Suprapubic skin (tissue), 4 donors: ENCODE measurements at regions not wholly inside any gene's neighbourhood (a gene's known extent, or its start where the extent isn't known, plus 50 kb on each side); places are given as distances from the start of the nearest gene placed in this dataset.

Experiments
- DNase-seq, 2 donors: peaks; one replicate each; pipeline ENCODE4 v3.0.0-alpha.2; 2019; ENCODE audit warnings: low spot score in 2 of 2
- H3K27ac ChIP-seq: fragments of 200-600 bp; sonication (generic); one replicate; pipeline ENCODE4 v1.5.1; 2019
- H3K27me3 ChIP-seq: fragments of 200-600 bp; sonication (generic); one replicate; pipeline ENCODE4 v1.5.1; 2019
- H3K36me3 ChIP-seq: fragments of 200-600 bp; sonication (generic); one replicate; pipeline ENCODE4 v1.5.1; 2019
- H3K4me1 ChIP-seq: fragments of 200-600 bp; sonication (generic); one replicate; pipeline ENCODE4 v1.5.1; 2019
- H3K4me3 ChIP-seq: fragments of 200-600 bp; sonication (generic); one replicate; pipeline ENCODE4 v1.5.1; 2019; ENCODE audit warnings: mild to moderate bottlenecking
- H3K9me3 ChIP-seq: fragments of 200-600 bp; sonication (generic); one replicate; pipeline ENCODE4 v1.5.1; 2019
- CTCF ChIP-seq, 2 donors: fragments of 200-600 bp in 1 of 2; fragments of 450-650 bp in 1 of 2; sonication (generic) in 1 of 2; IDR thresholded peaks; one replicate each; pipeline ENCODE4 v1.5.1; 2016 to 2019; ENCODE audit warnings: antibody characterized with exemption in 2 of 2, mild to moderate bottlenecking in 1 of 2, moderate library complexity in 1 of 2
- EP300 ChIP-seq: sonication (generic); formaldehyde crosslinking; IDR thresholded peaks from one replicate; pipeline ENCODE4 v1.6.1; 2017; ENCODE audit warnings: antibody characterized with exemption
- POLR2A ChIP-seq, 2 donors: fragments of 450-650 bp; IDR thresholded peaks; one replicate each; pipeline ENCODE4 v1.6.1; 2017; ENCODE audit warnings: antibody characterized with exemption in 2 of 2, mild to moderate bottlenecking in 2 of 2, moderate library complexity in 2 of 2
- POLR2AphosphoS5 ChIP-seq, 3 donors: sonication (generic); formaldehyde crosslinking; IDR thresholded peaks; one replicate each; pipeline ENCODE4 v1.6.1; 2017; ENCODE audit warnings: antibody characterized with exemption in 3 of 3
- WGBS: methylation state at CpG from one replicate; pipeline ENCODE4 v1.1.5; 2018; 5-methylcytosine and 5-hydroxymethylcytosine counted together

GRCh38 chr2:154941379-154941778 is 242.9 kb downstream of the KCNJ3 start:
- Histone ChIP-seq H3K36me3 (no peaks in the 10 kb centered on the region), H3K4me3 (no peak overlapping the region), H3K4me1 (no peaks in the 10 kb centered on the region), H3K27me3 (no peaks in the 10 kb centered on the region), H3K9me3 (no peaks in the 10 kb centered on the region), H3K27ac (no peak overlapping the region)
- no peak for DNase-seq
- TF ChIP-seq EP300 (no peak), POLR2A (IDR thresholded peaks at IDR 0.05) (no peak), CTCF (IDR thresholded peaks at IDR 0.05) (no peak), POLR2AphosphoS5 (IDR thresholded peaks at IDR 0.05) (no peak)

GRCh38 chr2:154934213-154934612 is 235.7 kb downstream of the KCNJ3 start:
- no peak for DNase-seq
- Histone ChIP-seq H3K9me3 (no peaks in the 10 kb centered on the region), H3K36me3 (no peaks in the 10 kb centered on the region), H3K27ac (no peak overlapping the region), H3K4me3 (no peak overlapping the region), H3K27me3 (no peaks in the 10 kb centered on the region), H3K4me1 (no peaks in the 10 kb centered on the region)
- TF ChIP-seq EP300 (no peak), CTCF (IDR thresholded peaks at IDR 0.05) (no peak), POLR2A (IDR thresholded peaks at IDR 0.05) (no peak), POLR2AphosphoS5 (IDR thresholded peaks at IDR 0.05) (no peak)
- WGBS: 81% methylated on average over 1 of the region's 1 CpG

GRCh38 chr2:154924531-154924930 is 226.0 kb downstream of the KCNJ3 start:
- WGBS: 91% methylated on average over 3 of the region's 3 CpGs
- DNase-seq: no peak
- no peaks in the 10 kb centered on the region for H3K27me3 ChIP-seq
- H3K36me3 ChIP-seq: no peaks in the 10 kb centered on the region
- TF ChIP-seq EP300: no peak
- no peak for TF ChIP-seq CTCF (IDR thresholded peaks at IDR 0.05)
- TF ChIP-seq POLR2A (IDR thresholded peaks at IDR 0.05): no peak
- H3K27ac ChIP-seq: no peak overlapping the region
- no peaks in the 10 kb centered on the region for H3K4me1 ChIP-seq
- no peak overlapping the region for H3K4me3 ChIP-seq
- no peaks in the 10 kb centered on the region for H3K9me3 ChIP-seq

- WGBS: 71% methylated on average over 3 of the region's 3 CpGs
- no peaks in the 10 kb centered on the region for H3K4me1 ChIP-seq
- no peak for DNase-seq
- no peaks in the 10 kb centered on the region for H3K9me3 ChIP-seq
- H3K27me3 ChIP-seq: no peaks in the 10 kb centered on the region
- no peaks in the 10 kb centered on the region for H3K36me3 ChIP-seq
- no peak overlapping the region for H3K27ac ChIP-seq
- H3K4me3 ChIP-seq: no peak overlapping the region
- TF ChIP-seq POLR2AphosphoS5 (IDR thresholded peaks at IDR 0.05) (no peak), EP300 (no peak), POLR2A (IDR thresholded peaks at IDR 0.05) (no peak), CTCF (IDR thresholded peaks at IDR 0.05) (no peak)
These were observed 216.1 kb downstream of the KCNJ3 start for GRCh38 chr2:154914561-154914960.

- TF ChIP-seq CTCF (IDR thresholded peaks at IDR 0.05) (no peak), POLR2AphosphoS5 (IDR thresholded peaks at IDR 0.05) (no peak), POLR2A (IDR thresholded peaks at IDR 0.05) (no peak), EP300 (no peak)
- no peaks in the 10 kb centered on the region for H3K4me1 ChIP-seq
- H3K36me3 ChIP-seq: no peaks in the 10 kb centered on the region
- no peak for DNase-seq
- no peak overlapping the region for H3K4me3 ChIP-seq
- no peaks in the 10 kb centered on the region for H3K9me3 ChIP-seq
- no peaks in the 10 kb centered on the region for H3K27me3 ChIP-seq
- 76% methylated on average over 6 of the region's 6 CpGs for WGBS
- H3K27ac ChIP-seq: no peak overlapping the region
These were observed 213.7 kb downstream of the KCNJ3 start for GRCh38 chr2:154912215-154912614.
